ENCODE measurements at regions not wholly inside any gene's neighbourhood (a gene's known extent, or its start where the extent isn't known, plus 50 kb on each side); places are given as distances from the start of the nearest gene placed in this dataset.

DNA sequence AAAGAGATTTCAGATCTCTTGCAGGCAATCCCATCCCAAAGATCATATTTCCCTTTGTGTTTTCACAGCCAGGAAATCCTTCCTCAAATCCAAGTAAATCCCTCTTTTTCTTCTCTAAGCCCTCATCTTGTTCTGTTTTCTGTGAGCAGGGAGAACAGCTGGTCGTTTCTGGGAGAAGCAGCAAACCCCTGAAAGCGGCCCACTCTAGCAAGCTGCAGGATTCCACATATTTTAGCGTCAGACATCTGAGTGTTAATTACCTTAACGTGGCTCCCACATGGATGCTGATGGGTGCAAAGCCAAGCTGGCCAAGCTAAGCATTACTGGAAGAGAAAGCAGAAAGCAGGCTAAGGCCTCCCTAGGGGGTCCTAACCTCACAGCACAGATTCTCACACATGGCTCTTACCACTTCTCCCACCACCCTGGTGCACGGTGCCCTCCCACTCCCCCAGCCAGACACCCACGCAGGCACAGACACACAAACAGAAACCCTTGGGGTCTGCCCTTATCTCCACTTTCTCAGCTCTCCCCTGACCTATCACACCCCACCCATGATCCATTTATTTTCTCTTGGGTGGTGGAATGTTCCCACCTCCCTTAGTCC lies 551.0 kb upstream of the AUTS2 start:
- H3K79me2 ChIP-seq (ENCODE audit: insufficient read depth, low read length) = no peaks in the 10 kb centered on the region
- DNase-seq (ENCODE audit: low read depth) = no peak
- no peak overlapping the region for H3K9ac ChIP-seq (ENCODE audit: low read length)
- H3K4me2 ChIP-seq (ENCODE audit: low read length) = no peak overlapping the region
- no peaks in the 10 kb centered on the region for H3K4me1 Mint-ChIP-seq (ENCODE audit: low read depth, unreplicated experiment)
- H4K20me1 ChIP-seq (ENCODE audit: insufficient read depth, low read length) = no peaks in the 10 kb centered on the region
- no peak overlapping the region for H2AFZ ChIP-seq (ENCODE audit: low read depth, low read length)
- H3K27ac Mint-ChIP-seq (ENCODE audit: unreplicated experiment) = no peak overlapping the region
- H3K27me3 Mint-ChIP-seq (ENCODE audit: low read depth, unreplicated experiment) = no peaks in the 10 kb centered on the region
- H3K9me3 ChIP-seq (ENCODE audit: insufficient read depth, low read depth, low read length) = no peaks in the 10 kb centered on the region
- H3K4me3 ChIP-seq (ENCODE audit: insufficient read depth, low read depth, low read length) = no peak overlapping the region
- H3K36me3 Mint-ChIP-seq (ENCODE audit: low read depth, unreplicated experiment) = no peaks in the 10 kb centered on the region
- FAIRE-seq = no peak
- no peaks in the 10 kb centered on the region for H3K4me1 ChIP-seq (ENCODE audit: insufficient read depth, low read length)
- H3K27me3 ChIP-seq (ENCODE audit: insufficient read depth, low read length) = no peaks in the 10 kb centered on the region
- H3K27ac ChIP-seq (ENCODE audit: low read depth, low read length) = no peak overlapping the region
- TF ChIP-seq EZH2 (IDR thresholded peaks at IDR 0.05; ENCODE audit: insufficient read depth, low read length) = no peak
- TF ChIP-seq, protein P1, sequence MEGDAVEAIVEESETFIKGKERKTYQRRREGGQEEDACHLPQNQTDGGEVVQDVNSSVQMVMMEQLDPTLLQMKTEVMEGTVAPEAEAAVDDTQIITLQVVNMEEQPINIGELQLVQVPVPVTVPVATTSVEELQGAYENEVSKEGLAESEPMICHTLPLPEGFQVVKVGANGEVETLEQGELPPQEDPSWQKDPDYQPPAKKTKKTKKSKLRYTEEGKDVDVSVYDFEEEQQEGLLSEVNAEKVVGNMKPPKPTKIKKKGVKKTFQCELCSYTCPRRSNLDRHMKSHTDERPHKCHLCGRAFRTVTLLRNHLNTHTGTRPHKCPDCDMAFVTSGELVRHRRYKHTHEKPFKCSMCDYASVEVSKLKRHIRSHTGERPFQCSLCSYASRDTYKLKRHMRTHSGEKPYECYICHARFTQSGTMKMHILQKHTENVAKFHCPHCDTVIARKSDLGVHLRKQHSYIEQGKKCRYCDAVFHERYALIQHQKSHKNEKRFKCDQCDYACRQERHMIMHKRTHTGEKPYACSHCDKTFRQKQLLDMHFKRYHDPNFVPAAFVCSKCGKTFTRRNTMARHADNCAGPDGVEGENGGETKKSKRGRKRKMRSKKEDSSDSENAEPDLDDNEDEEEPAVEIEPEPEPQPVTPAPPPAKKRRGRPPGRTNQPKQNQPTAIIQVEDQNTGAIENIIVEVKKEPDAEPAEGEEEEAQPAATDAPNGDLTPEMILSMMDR (IDR thresholded peaks at IDR 0.05; ENCODE audit: insufficient read depth, low read depth, low read length) = no peak
- H3K9me3 Mint-ChIP-seq (ENCODE audit: unreplicated experiment) = peaks cover 13% of the 10 kb centered on the region
- H3K4me3 Mint-ChIP-seq (ENCODE audit: unreplicated experiment) = no peak overlapping the region
- H3K36me3 ChIP-seq (ENCODE audit: insufficient read depth, low read length) = no peaks in the 10 kb centered on the region

DNA sequence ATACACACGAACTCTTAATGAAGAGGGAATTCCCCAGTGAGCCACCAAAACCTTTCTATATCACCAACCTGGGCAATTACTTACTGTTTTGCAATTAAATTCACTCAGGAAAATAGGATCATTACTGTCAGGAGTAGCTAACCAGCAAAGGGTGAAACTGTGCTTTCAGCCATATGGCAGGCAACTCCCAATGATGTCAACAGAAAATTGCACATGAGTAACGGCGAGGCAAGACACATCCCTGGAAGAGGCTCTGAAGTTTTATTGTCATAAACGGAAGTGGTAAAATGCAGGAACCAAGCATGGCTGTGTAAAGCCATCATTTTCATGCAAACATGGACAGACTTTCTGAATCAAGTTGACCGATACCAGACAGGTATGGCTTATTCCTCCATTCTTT lies 548.9 kb upstream of the AUTS2 start:
- H3K27ac ChIP-seq (ENCODE audit: low read depth, low read length) = no peak overlapping the region
- Mint-ChIP-seq H3K27ac (ENCODE audit: unreplicated experiment) (no peak overlapping the region), H3K36me3 (ENCODE audit: low read depth, unreplicated experiment) (no peaks in the 10 kb centered on the region), H3K4me1 (ENCODE audit: low read depth, unreplicated experiment) (no peaks in the 10 kb centered on the region), H3K4me3 (ENCODE audit: unreplicated experiment) (no peak overlapping the region), H3K9me3 (ENCODE audit: unreplicated experiment) (peaks cover 15% of the 10 kb centered on the region), H3K27me3 (ENCODE audit: low read depth, unreplicated experiment) (no peaks in the 10 kb centered on the region)
- H3K4me3 ChIP-seq (ENCODE audit: insufficient read depth, low read depth, low read length) = no peak overlapping the region
- H2AFZ ChIP-seq (ENCODE audit: low read depth, low read length) = no peak overlapping the region
- H3K4me2 ChIP-seq (ENCODE audit: low read length) = no peak overlapping the region
- no peaks in the 10 kb centered on the region for H4K20me1 ChIP-seq (ENCODE audit: insufficient read depth, low read length)
- no peak for DNase-seq (ENCODE audit: low read depth)
- TF ChIP-seq, protein P1 (IDR thresholded peaks at IDR 0.05; ENCODE audit: insufficient read depth, low read depth, low read length) = no peak
- no peak for TF ChIP-seq EZH2 (IDR thresholded peaks at IDR 0.05; ENCODE audit: insufficient read depth, low read length)
- no peaks in the 10 kb centered on the region for H3K79me2 ChIP-seq (ENCODE audit: insufficient read depth, low read length)
- no peaks in the 10 kb centered on the region for H3K27me3 ChIP-seq (ENCODE audit: insufficient read depth, low read length)
- H3K36me3 ChIP-seq (ENCODE audit: insufficient read depth, low read length) = no peaks in the 10 kb centered on the region
- no peak for FAIRE-seq
- no peak overlapping the region for H3K9ac ChIP-seq (ENCODE audit: low read length)
- H3K9me3 ChIP-seq (ENCODE audit: insufficient read depth, low read depth, low read length) = no peaks in the 10 kb centered on the region
- no peaks in the 10 kb centered on the region for H3K4me1 ChIP-seq (ENCODE audit: insufficient read depth, low read length)

DNA sequence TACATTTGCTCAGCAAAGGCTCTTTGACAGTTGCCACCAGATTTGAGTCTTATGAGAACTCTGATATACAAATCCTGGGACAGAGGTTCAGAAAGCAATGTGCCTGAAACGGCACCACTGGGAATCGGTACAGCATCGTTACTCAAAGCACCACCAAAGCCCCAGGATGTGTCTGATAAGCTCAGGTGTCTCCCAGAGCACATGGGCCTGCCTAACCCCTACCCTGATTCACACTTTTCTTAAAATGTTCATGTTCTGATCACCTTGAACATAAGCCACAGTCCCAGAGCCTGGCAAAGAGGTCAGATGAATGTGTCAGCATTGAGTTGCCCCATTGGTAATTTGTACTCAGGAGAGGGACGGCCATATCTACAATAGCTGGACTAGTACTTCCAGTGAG lies 545.8 kb upstream of the AUTS2 start:
- Mint-ChIP-seq H3K27ac (ENCODE audit: unreplicated experiment) (no peak overlapping the region), H3K36me3 (ENCODE audit: low read depth, unreplicated experiment) (no peaks in the 10 kb centered on the region), H3K27me3 (ENCODE audit: low read depth, unreplicated experiment) (no peaks in the 10 kb centered on the region), H3K4me1 (ENCODE audit: low read depth, unreplicated experiment) (no peaks in the 10 kb centered on the region), H3K9me3 (ENCODE audit: unreplicated experiment) (peaks cover 14% of the 10 kb centered on the region), H3K4me3 (ENCODE audit: unreplicated experiment) (no peak overlapping the region)
- Histone ChIP-seq H4K20me1 (ENCODE audit: insufficient read depth, low read length) (no peaks in the 10 kb centered on the region), H3K4me2 (ENCODE audit: low read length) (no peak overlapping the region), H3K4me3 (ENCODE audit: insufficient read depth, low read depth, low read length) (no peak overlapping the region), H3K27me3 (ENCODE audit: insufficient read depth, low read length) (no peaks in the 10 kb centered on the region), H3K27ac (ENCODE audit: low read depth, low read length) (no peak overlapping the region), H2AFZ (ENCODE audit: low read depth, low read length) (no peak overlapping the region), H3K36me3 (ENCODE audit: insufficient read depth, low read length) (no peaks in the 10 kb centered on the region), H3K9ac (ENCODE audit: low read length) (no peak overlapping the region), H3K4me1 (ENCODE audit: insufficient read depth, low read length) (no peaks in the 10 kb centered on the region), H3K79me2 (ENCODE audit: insufficient read depth, low read length) (no peaks in the 10 kb centered on the region), H3K9me3 (ENCODE audit: insufficient read depth, low read depth, low read length) (no peaks in the 10 kb centered on the region)
- no peak for TF ChIP-seq EZH2 (IDR thresholded peaks at IDR 0.05; ENCODE audit: insufficient read depth, low read length)
- TF ChIP-seq, protein P1 (IDR thresholded peaks at IDR 0.05; ENCODE audit: insufficient read depth, low read depth, low read length) = no peak
- DNase-seq (ENCODE audit: low read depth) = no peak
- no peak for FAIRE-seq

All from astrocyte (in vitro differentiated cells and primary cell).